GM12864 (cell line): ENCODE measurements at regions not wholly inside any gene's neighbourhood (a gene's known extent, or its start where the extent isn't known, plus 50 kb on each side); places are given as distances from the start of the nearest gene placed in this dataset.
"Not testable (repeated sequence)": the region's sequence is repeated elsewhere in the genome, so short reads cannot be mapped to it uniquely, and the experiment has no call there.

Experiments used
- DNase-seq: peaks from one replicate; pipeline ENCODE4 v3.0.0-alpha.2; 2011; ENCODE audit warnings: low read depth
- H3K4me3 ChIP-seq: 2 replicates; pipeline ENCODE4 v1.5.1; 2011; ENCODE audit warnings: mild to moderate bottlenecking, low read depth, low read length, control low read depth
- CTCF ChIP-seq: IDR thresholded peaks from 2 replicates; pipeline ENCODE4 v1.5.1; 2011; ENCODE audit warnings: low read depth, mild to moderate bottlenecking, moderate library complexity, low read length, control low read depth, inconsistent platforms; ENCODE audit errors: missing control alignments

DNA sequence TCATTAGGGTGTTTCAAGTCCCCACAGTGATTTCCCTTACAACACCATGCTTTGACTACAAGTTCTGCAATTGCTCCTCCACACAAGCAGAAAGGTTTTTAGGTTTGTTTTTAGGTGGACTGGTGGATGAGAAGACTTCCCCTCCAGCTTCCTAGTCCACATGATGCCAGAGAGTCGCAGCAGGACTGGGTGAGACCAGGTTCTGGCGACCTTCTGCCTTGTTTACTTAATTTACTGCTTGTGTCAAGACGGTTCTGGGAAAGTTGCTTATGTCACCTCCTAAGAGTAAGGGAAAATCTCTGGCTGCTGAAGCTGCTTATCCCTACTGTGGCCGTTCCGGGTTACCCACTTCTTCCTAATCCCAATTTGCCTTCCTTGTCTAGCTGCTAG is 76.4 kb downstream of the GLUL start:
- DNase-seq, result no peak

DNA sequence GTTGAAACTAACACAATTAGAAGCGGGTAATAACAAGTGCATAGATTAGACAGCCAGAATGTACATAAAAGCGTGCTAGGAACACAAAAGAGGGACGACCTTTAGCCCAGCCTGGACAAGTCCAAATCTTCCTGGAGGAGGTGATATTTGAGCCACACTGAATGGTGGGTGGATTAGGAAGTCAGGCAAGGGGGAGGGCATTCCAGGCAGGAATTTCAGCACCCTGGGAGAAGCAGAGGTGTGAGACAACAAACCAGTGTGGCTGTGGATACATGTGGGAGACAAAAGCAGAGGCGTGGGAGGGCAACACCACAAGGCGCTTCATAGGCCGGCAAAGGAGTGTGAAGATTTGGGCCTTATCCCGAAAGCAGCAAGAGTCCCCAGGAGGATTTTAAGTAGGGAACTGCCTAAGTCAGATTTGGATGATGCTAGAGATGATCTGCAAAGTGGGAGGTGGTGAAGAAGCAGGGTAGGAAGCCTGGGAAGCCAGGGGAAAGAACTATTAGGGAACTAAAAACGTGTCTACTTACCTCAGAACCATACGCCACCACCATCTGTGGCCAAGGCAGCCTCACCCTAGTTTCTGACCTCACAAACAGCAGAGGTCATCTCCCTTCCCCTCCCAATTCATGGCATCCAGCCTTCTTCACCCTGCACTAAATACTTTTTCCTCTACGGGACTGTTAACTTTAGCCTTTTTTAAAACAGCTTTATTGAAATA is 81.8 kb downstream of the GLUL start:
- TF ChIP-seq CTCF, result no peak
- no peak for DNase-seq
- no peak overlapping the region for H3K4me3 ChIP-seq

More for the DNA sequence above, 76.4 kb downstream of the GLUL start:
- no peak overlapping the region for H3K4me3 ChIP-seq
- no peak for TF ChIP-seq CTCF

GRCh38 chr1:182308826-182309225 is 82.8 kb downstream of the GLUL start:
- H3K4me3 ChIP-seq, result no peak overlapping the region
- DNase-seq, result no peak
- TF ChIP-seq CTCF, result no peak

DNA sequence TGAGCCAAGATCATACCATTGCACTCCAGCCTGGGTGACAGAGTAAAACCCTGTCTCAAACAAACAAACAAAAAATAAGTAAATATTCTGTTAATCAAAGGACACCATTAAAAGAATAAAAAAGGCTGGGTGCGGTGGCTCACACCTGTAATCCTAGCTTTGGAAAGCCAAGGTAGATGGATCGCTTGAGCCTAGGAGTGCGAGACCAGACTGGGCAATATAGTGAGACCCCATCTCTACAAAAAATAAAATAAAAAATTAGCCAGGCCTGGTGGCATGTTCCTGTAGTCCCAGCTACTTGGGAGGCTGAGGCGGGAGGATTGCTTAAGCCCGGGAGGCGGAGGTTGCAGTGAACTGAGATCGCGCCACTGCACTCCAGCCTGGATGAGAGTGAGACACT is 84.1 kb downstream of the GLUL start:
- DNase-seq, H3K4me3 ChIP-seq: not testable (repeated sequence)

- no peak for DNase-seq
- H3K4me3 ChIP-seq, result no peak overlapping the region
- TF ChIP-seq CTCF, result no peak
These were observed 85.7 kb downstream of the GLUL start for GRCh38 chr1:182305861-182306260.

DNA sequence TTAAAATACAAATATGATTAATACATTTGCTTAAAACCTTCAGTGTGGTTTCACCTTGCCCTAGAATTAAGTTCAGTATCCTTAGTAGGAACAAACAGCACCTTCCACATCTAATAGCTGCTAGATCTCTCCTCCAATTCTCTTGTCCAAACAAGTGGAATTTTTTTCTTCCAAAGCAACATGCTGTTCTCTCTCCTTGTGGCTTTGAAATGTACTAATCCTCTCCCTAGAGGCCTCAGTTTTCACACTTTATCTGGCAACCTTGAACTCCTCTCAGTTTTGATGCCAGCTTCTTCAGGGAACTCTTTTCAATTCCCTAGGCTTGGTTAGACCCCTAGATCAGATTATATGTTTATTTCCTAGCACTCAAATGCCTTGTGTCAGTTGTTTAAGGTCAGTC is 87.0 kb downstream of the GLUL start:
- H3K4me3 ChIP-seq, result no peak overlapping the region
- DNase-seq, result no peak
- no peak for TF ChIP-seq CTCF

DNA sequence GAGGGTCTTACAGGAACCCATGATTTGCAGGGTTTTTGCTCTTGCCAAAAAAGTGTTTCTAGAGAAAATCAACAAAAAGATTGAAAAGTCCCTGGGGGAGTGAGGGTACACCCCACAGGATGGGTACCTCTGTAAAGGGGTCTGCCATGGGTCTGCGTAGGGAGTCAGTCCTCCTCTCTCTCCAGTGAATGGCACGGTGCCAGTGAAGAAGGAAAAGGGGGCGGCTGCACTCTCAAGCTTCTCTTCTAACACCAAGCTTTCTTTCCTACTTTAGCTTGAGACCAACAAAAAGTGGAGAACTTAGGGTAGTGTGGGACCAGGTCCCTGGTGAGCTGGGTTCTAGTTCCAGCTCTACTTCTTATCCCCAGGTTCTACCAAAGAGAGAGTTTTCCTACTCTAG is 87.4 kb downstream of the GLUL start:
- no peak for DNase-seq
- no peak for TF ChIP-seq CTCF
- no peak overlapping the region for H3K4me3 ChIP-seq
